Neural progenitor cell (in vitro differentiated cells): ENCODE measurements at regions not wholly inside any gene's neighbourhood (a gene's known extent, or its start where the extent isn't known, plus 50 kb on each side); places are given as distances from the start of the nearest gene placed in this dataset.
A peak's percentile ranks its signal among the peaks of the same experiment; 100 is the strongest.

Experiments
- DNase-seq: peaks from one replicate; pipeline ENCODE4 v3.0.0-alpha.2; 2016; ENCODE audit warnings: low spot score
- H2AFZ ChIP-seq: fragments of 200-600 bp; sonication (generic); replicated peaks from 2 replicates; pipeline ENCODE4 v1.6.1; 2016; ENCODE audit warnings: antibody characterized with exemption
- H3F3A ChIP-seq: fragments of 200-600 bp; sonication (generic); 2 replicates; pipeline ENCODE4 v1.6.1; 2016; ENCODE audit warnings: antibody characterized with exemption, low read depth
- H3K27ac ChIP-seq: fragments of 200-600 bp; sonication (generic); 2 replicates; pipeline ENCODE4 v1.5.1; 2016; ENCODE audit warnings: mild to moderate bottlenecking
- H3K27me3 ChIP-seq: fragments of 200-600 bp; sonication (generic); 2 replicates; pipeline ENCODE4 v1.6.1; 2016; ENCODE audit warnings: mild to moderate bottlenecking, moderate library complexity
- H3K36me3 ChIP-seq: fragments of 200-600 bp; sonication (generic); 2 replicates; pipeline ENCODE4 v1.5.1; 2016
- H3K4me1 ChIP-seq: fragments of 200-600 bp; sonication (generic); 2 replicates; pipeline ENCODE4 v1.6.1; 2016; ENCODE audit warnings: mixed run types
- H3K4me2 ChIP-seq: fragments of 200-600 bp; sonication (generic); 2 replicates; pipeline ENCODE4 v1.6.1; 2016
- H3K4me3 ChIP-seq: fragments of 200-600 bp; sonication (generic); 2 replicates; pipeline ENCODE4 v1.5.1; 2016
- H3K79me2 ChIP-seq: fragments of 200-600 bp; sonication (generic); 2 replicates; pipeline ENCODE4 v1.6.1; 2016; ENCODE audit warnings: low read depth
- H3K9ac ChIP-seq: fragments of 200-600 bp; sonication (generic); 2 replicates; pipeline ENCODE4 v1.6.1; 2016
- H3K9me3 ChIP-seq: fragments of 200-600 bp; sonication (generic); 2 replicates; pipeline ENCODE4 v1.5.1; 2016; ENCODE audit warnings: low read depth
- H4K20me1 ChIP-seq: fragments of 200-600 bp; sonication (generic); 2 replicates; pipeline ENCODE4 v1.6.1; 2016; ENCODE audit warnings: low read depth
- H3K27ac Mint-ChIP-seq: 3 replicates; pipeline ENCODE4 v1.8.0; 2021; ENCODE audit warnings: mixed read lengths
- H3K27me3 Mint-ChIP-seq: 2 replicates; pipeline ENCODE4 v1.8.0; 2022; ENCODE audit warnings: low read depth, mild to moderate bottlenecking, inconsistent platforms, moderate library complexity, mixed read lengths; ENCODE audit not compliant: insufficient read depth
- H3K36me3 Mint-ChIP-seq: 3 replicates; pipeline ENCODE4 v1.8.0; 2021; ENCODE audit warnings: mixed read lengths
- H3K4me1 Mint-ChIP-seq: 3 replicates; pipeline ENCODE4 v1.8.0; 2021; ENCODE audit warnings: mixed read lengths
- H3K4me3 Mint-ChIP-seq: 3 replicates; pipeline ENCODE4 v1.8.0; 2021; ENCODE audit warnings: mild to moderate bottlenecking, moderate library complexity, mixed read lengths
- H3K9me3 Mint-ChIP-seq: 3 replicates; pipeline ENCODE4 v1.8.0; 2020; ENCODE audit warnings: mixed read lengths
- EZH2 ChIP-seq: fragments of 200-600 bp; sonication (generic); IDR thresholded peaks from 2 replicates; pipeline ENCODE4 v1.6.1; 2017; ENCODE audit warnings: antibody characterized with exemption, mild to moderate bottlenecking, moderate library complexity
- EZH2phosphoT487 ChIP-seq: fragments of 200-600 bp; sonication (generic); IDR thresholded peaks from 2 replicates; pipeline ENCODE4 v1.6.1; 2017; ENCODE audit warnings: antibody characterized with exemption
- TF ChIP-seq, protein P1 (sequence below): fragments of 200-600 bp; sonication (generic); IDR thresholded peaks from 2 replicates; pipeline ENCODE4 v1.5.1; 2017; ENCODE audit warnings: antibody characterized with exemption, mild to moderate bottlenecking

DNA sequence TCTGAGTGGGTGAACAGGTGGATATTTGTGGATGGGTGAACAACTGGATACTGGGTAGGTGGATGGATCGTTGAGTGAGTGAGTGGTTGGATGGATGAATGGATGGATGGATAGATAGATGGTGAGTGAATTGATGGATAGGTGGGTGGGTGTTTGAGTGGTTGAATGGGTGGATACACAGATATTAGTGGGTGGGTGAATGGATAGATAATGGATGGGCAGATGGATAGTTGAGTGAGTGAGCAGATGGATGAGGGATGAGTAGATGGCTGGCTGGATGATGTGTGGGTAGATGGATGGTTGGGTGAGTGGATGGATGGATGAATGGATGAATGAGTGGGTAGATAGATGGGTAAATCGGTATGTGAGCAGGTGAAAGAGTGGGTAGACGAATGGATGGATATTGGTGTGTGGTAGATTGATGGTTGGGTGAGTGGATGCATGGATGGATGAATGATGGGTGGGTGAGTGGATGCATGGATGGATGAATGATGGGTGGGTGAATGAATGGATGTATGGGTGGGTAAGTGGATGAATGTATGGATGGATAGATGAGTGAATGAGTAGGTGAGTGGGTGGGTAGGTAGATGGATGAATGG, 406.7 kb downstream of the MN1 start:
- Histone ChIP-seq H3K79me2 (no peaks in the 10 kb centered on the region), H3K9me3 (no peaks in the 10 kb centered on the region)

DNA sequence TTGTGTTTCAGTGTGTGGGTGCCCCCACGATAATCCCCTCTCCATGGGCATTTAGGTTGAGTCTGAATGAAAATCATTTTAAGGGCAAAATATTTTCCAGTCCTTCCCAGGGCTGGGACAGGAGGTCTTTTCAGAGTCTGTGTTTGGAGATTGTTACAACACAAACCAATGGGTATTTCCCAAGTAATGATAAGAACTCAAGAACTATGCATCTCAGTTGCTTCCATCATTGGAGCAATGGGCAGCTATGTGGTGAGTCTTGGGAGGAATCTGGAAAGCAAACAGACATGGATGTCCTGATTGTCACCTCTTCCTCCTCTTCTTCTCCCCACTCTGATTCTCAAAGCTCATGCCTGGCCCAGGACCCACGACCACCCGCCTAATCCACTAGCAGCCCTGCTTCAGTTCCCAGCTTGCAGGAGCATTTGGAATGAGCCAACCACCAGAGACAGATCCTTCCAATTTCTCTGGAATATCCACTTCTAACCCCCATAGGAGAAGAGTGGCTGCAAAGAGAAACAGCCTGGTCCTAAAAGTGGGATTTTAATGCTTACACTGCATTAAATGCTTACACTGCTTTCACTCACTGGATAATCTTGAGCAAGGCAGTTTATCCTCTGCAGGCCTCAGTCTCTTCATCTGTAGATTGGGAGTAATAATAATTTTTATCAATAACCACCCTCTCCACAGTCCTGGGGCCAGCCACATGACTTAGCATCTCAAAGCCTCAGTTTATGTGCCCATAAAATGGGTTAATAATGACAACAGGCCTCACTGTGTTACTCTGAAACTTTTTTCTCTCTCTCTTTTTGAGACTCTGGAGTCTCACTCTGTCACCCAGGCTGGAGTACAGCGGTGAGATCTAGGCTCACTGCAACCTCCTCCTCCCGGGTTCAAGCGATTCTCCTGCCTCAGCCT, 404.3 kb downstream of the MN1 start:
- H3K9ac ChIP-seq: no peak overlapping the region
- no peaks in the 10 kb centered on the region for H3F3A ChIP-seq

More for the DNA sequence above, 406.7 kb downstream of the MN1 start:
- H3K4me3 ChIP-seq: no peak overlapping the region
- Mint-ChIP-seq H3K27me3 (peaks cover 19% of the 10 kb centered on the region), H3K9me3 (peaks cover 4% of the 10 kb centered on the region), H3K27ac (no peak overlapping the region), H3K4me1 (peaks cover 13% of the 10 kb centered on the region), H3K36me3 (no peaks in the 10 kb centered on the region), H3K4me3 (no peak overlapping the region)
- DNase-seq: no peak
- no peak overlapping the region for H2AFZ ChIP-seq
- H3K36me3 ChIP-seq: no peaks in the 10 kb centered on the region
- H3K9ac ChIP-seq: no peak overlapping the region
- TF ChIP-seq EZH2phosphoT487 (no peak), EZH2 (no peak)
- TF ChIP-seq, protein P1, sequence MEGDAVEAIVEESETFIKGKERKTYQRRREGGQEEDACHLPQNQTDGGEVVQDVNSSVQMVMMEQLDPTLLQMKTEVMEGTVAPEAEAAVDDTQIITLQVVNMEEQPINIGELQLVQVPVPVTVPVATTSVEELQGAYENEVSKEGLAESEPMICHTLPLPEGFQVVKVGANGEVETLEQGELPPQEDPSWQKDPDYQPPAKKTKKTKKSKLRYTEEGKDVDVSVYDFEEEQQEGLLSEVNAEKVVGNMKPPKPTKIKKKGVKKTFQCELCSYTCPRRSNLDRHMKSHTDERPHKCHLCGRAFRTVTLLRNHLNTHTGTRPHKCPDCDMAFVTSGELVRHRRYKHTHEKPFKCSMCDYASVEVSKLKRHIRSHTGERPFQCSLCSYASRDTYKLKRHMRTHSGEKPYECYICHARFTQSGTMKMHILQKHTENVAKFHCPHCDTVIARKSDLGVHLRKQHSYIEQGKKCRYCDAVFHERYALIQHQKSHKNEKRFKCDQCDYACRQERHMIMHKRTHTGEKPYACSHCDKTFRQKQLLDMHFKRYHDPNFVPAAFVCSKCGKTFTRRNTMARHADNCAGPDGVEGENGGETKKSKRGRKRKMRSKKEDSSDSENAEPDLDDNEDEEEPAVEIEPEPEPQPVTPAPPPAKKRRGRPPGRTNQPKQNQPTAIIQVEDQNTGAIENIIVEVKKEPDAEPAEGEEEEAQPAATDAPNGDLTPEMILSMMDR: no peak
- H3K4me1 ChIP-seq: no peaks in the 10 kb centered on the region
- no peaks in the 10 kb centered on the region for H3F3A ChIP-seq
- H3K4me2 ChIP-seq: no peak overlapping the region
- no peaks in the 10 kb centered on the region for H3K27me3 ChIP-seq
- no peaks in the 10 kb centered on the region for H4K20me1 ChIP-seq
- H3K27ac ChIP-seq: no peak overlapping the region

DNA sequence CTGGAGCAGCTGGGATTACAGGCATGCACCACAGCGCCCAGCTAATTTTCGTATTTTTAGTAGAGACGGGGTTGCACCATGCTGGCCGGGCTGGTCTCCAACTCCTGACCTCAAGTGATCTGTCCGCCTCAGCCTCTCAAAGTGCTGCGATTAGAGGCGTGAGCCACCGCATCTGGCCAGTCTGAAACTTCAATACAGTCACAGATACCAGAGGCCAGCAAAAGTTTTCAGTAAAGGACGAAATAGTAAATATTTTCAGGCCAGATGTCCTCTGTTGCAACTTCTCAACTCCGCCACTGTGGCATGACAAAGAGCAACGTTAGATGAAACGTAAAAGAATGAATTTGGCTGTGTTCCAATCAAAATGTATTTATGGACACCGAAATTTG, 403.6 kb downstream of the MN1 start:
- DNase-seq: no peak
- Mint-ChIP-seq H3K4me1 (peaks cover 2% of the 10 kb centered on the region), H3K36me3 (no peaks in the 10 kb centered on the region), H3K27ac (no peak overlapping the region), H3K27me3 (peaks cover 17% of the 10 kb centered on the region), H3K4me3 (no peak overlapping the region), H3K9me3 (peaks cover 9% of the 10 kb centered on the region)
- Histone ChIP-seq H3K4me2 (no peak overlapping the region), H3K27ac (no peak overlapping the region), H3K27me3 (no peaks in the 10 kb centered on the region), H3K36me3 (no peaks in the 10 kb centered on the region), H3K9me3 (no peaks in the 10 kb centered on the region), H3K79me2 (no peaks in the 10 kb centered on the region), H3K4me1 (no peaks in the 10 kb centered on the region), H2AFZ (no peak overlapping the region), H3K4me3 (no peak overlapping the region), H3K9ac (no peak overlapping the region), H4K20me1 (no peaks in the 10 kb centered on the region), H3F3A (no peaks in the 10 kb centered on the region)
- TF ChIP-seq EZH2 (no peak), EZH2phosphoT487 (no peak)
- TF ChIP-seq, protein P1: no peak

More for the DNA sequence above, 404.3 kb downstream of the MN1 start:
- Histone ChIP-seq H3K27ac (no peak overlapping the region), H4K20me1 (no peaks in the 10 kb centered on the region), H3K9me3 (no peaks in the 10 kb centered on the region), H3K4me2 (no peak overlapping the region), H3K79me2 (no peaks in the 10 kb centered on the region), H3K4me3 (no peak overlapping the region), H2AFZ (no peak overlapping the region), H3K27me3 (no peaks in the 10 kb centered on the region), H3K4me1 (no peaks in the 10 kb centered on the region), H3K36me3 (no peaks in the 10 kb centered on the region)
- no peak for DNase-seq
- H3K9me3 Mint-ChIP-seq: peaks cover 9% of the 10 kb centered on the region
- TF ChIP-seq EZH2phosphoT487: no peak
- TF ChIP-seq, protein P1: no peak
- no peak for TF ChIP-seq EZH2
- no peak overlapping the region for H3K4me3 Mint-ChIP-seq
- no peaks in the 10 kb centered on the region for H3K36me3 Mint-ChIP-seq
- H3K27ac Mint-ChIP-seq: peak overlapping the region; percentile 68
- H3K27me3 Mint-ChIP-seq: peaks cover 17% of the 10 kb centered on the region
- peaks cover 2% of the 10 kb centered on the region for H3K4me1 Mint-ChIP-seq
